Thoracic aorta (tissue), 2 donors: ENCODE measurements at regions not wholly inside any gene's neighbourhood (a gene's known extent, or its start where the extent isn't known, plus 50 kb on each side); places are given as distances from the start of the nearest gene placed in this dataset.

Experiments
- ATAC-seq: fragments of 150-250 bp; one replicate; pipeline ENCODE4 v1.8.0; 2017; ENCODE audit warnings: low read depth; ENCODE audit not compliant: insufficient number of reproducible peaks, low FRiP score
- DNase-seq: peaks from one replicate; pipeline ENCODE4 v3.0.0-alpha.2; 2020; ENCODE audit warnings: low spot score
- H3K27ac ChIP-seq, 2 donors: fragments of 200-600 bp; sonication (generic); 1 replicate in 1 of 2; 2 replicates in 1 of 2; pipeline ENCODE4 v1.5.1; 2016; ENCODE audit warnings: mild to moderate bottlenecking in 2 of 2, moderate library complexity in 2 of 2
- H3K27me3 ChIP-seq: fragments of 200-600 bp; sonication (generic); replicated peaks from 2 replicates; pipeline ENCODE4 v1.6.0; 2016; ENCODE audit warnings: mild to moderate bottlenecking; ENCODE audit not compliant: insufficient read depth
- H3K36me3 ChIP-seq: fragments of 200-600 bp; sonication (generic); one replicate; pipeline ENCODE4 v1.5.1; 2016
- H3K4me1 ChIP-seq, 2 donors: fragments of 200-600 bp; sonication (generic); 1 replicate in 1 of 2; 2 replicates in 1 of 2; pipeline versions ENCODE4 v1.5.1 to v1.6.0; 2016; ENCODE audit warnings: low read depth in 2 of 2, mild to moderate bottlenecking in 1 of 2; ENCODE audit not compliant: control insufficient read depth in 1 of 2
- H3K4me3 ChIP-seq: fragments of 200-600 bp; sonication (generic); 2 replicates; pipeline ENCODE4 v1.5.1; 2016; ENCODE audit warnings: mild to moderate bottlenecking
- H3K9me3 ChIP-seq: fragments of 200-600 bp; sonication (generic); 2 replicates; pipeline ENCODE4 v1.5.1; 2016
- CTCF ChIP-seq: fragments of 200-600 bp; sonication (generic); IDR thresholded peaks from one replicate; pipeline ENCODE4 v1.5.1; 2019; ENCODE audit warnings: antibody characterized with exemption

- no peak for TF ChIP-seq CTCF
- H3K4me3 ChIP-seq: no peak overlapping the region
- ATAC-seq: no peak
These were observed 664.7 kb downstream of the ACTL7B start for GRCh38 chr9:108191065-108191464.

GRCh38 chr9:108188976-108189375 lies 666.8 kb downstream of the ACTL7B start:
- Histone ChIP-seq H3K4me1 (peaks cover 0 to 20% of the 10 kb centered on the region in 2 donors), H3K9me3 (no peaks in the 10 kb centered on the region), H3K36me3 (no peaks in the 10 kb centered on the region), H3K27me3 (no peaks in the 10 kb centered on the region), H3K27ac (no peak overlapping the region), H3K4me3 (no peak overlapping the region)
- DNase-seq (no peak), ATAC-seq (no peak)
- no peak for TF ChIP-seq CTCF

More at GRCh38 chr9:108191065-108191464, 664.7 kb downstream of the ACTL7B start:
- H3K36me3 ChIP-seq: no peaks in the 10 kb centered on the region
- H3K27me3 ChIP-seq: no peaks in the 10 kb centered on the region
- H3K27ac ChIP-seq: no peak overlapping the region
- peaks cover 0 to 12% of the 10 kb centered on the region in 2 donors for H3K4me1 ChIP-seq
- no peak for DNase-seq
- no peaks in the 10 kb centered on the region for H3K9me3 ChIP-seq

GRCh38 chr9:108188482-108188881 lies 667.3 kb downstream of the ACTL7B start:
- no peak overlapping the region for H3K27ac ChIP-seq
- peaks cover 0 to 20% of the 10 kb centered on the region in 2 donors for H3K4me1 ChIP-seq
- no peaks in the 10 kb centered on the region for H3K36me3 ChIP-seq
- DNase-seq (no peak), ATAC-seq (no peak)
- H3K9me3 ChIP-seq: no peaks in the 10 kb centered on the region
- TF ChIP-seq CTCF: no peak
- no peak overlapping the region for H3K4me3 ChIP-seq
- H3K27me3 ChIP-seq: no peaks in the 10 kb centered on the region

GRCh38 chr9:108186642-108187395 lies 669.0 kb downstream of the ACTL7B start:
- DNase-seq (no peak), ATAC-seq (no peak)
- Histone ChIP-seq H3K4me1 (peaks cover 0 to 20% of the 10 kb centered on the region in 2 donors), H3K9me3 (no peaks in the 10 kb centered on the region), H3K27me3 (no peaks in the 10 kb centered on the region), H3K36me3 (no peaks in the 10 kb centered on the region), H3K4me3 (no peak overlapping the region), H3K27ac (no peak overlapping the region)
- TF ChIP-seq CTCF: no peak

- ATAC-seq (no peak), DNase-seq (no peak)
- Histone ChIP-seq H3K27me3 (no peaks in the 10 kb centered on the region), H3K4me3 (no peak overlapping the region), H3K36me3 (no peaks in the 10 kb centered on the region), H3K4me1 (peaks cover 0 to 20% of the 10 kb centered on the region in 2 donors), H3K9me3 (no peaks in the 10 kb centered on the region), H3K27ac (no peak overlapping the region)
- TF ChIP-seq CTCF: no peak
These were observed 670.2 kb downstream of the ACTL7B start for GRCh38 chr9:108185613-108186012.
